GM12878 (cell line): ENCODE measurements at regions not wholly inside any gene's neighbourhood (a gene's known extent, or its start where the extent isn't known, plus 50 kb on each side); places are given as distances from the start of the nearest gene placed in this dataset.

ENCODE experiments used
- EED ChIP-seq: sonication (generic); IDR thresholded peaks from 2 replicates; pipeline ENCODE4 v1.6.1; 2016; ENCODE audit warnings: antibody characterized with exemption, low read depth
- NFIC ChIP-seq: IDR thresholded peaks from 2 replicates; pipeline ENCODE4 v1.6.1; 2012; ENCODE audit warnings: low read depth, mild to moderate bottlenecking, inconsistent platforms, low read length, moderate library complexity
- NFYB ChIP-seq: IDR thresholded peaks from 2 replicates; pipeline ENCODE4 v1.6.1; 2011; ENCODE audit warnings: low read depth, mild to moderate bottlenecking, low read length, improper control_type of control experiment, moderate library complexity; ENCODE audit not compliant: insufficient read depth
- POU2F2 ChIP-seq: IDR thresholded peaks from 3 replicates; pipeline ENCODE4 v1.6.1; 2011; ENCODE audit warnings: low read depth, mild to moderate bottlenecking, low read length, borderline replicate concordance
- SUPT20H ChIP-seq: IDR thresholded peaks from 2 replicates; pipeline ENCODE4 v1.6.1; 2011; ENCODE audit warnings: low read depth, mild to moderate bottlenecking, low read length, moderate library complexity, borderline replicate concordance; ENCODE audit not compliant: control insufficient read depth
- TF ChIP-seq, protein P1 (sequence below): IDR thresholded peaks from 2 replicates; pipeline ENCODE4 v1.6.1; 2012; ENCODE audit warnings: low read length, inconsistent platforms
- TF ChIP-seq, protein P2 (sequence below): fragments of 450-650 bp; IDR thresholded peaks from 2 replicates; pipeline ENCODE4 v1.6.1; 2018; ENCODE audit warnings: borderline replicate concordance, mild to moderate bottlenecking; ENCODE audit not compliant: partially characterized antibody
- TF ChIP-seq, protein P3 (sequence below): fragments of 450-650 bp; IDR thresholded peaks from 2 replicates; pipeline ENCODE4 v1.6.1; 2017; ENCODE audit warnings: low read depth, mild to moderate bottlenecking, moderate library complexity

DNA sequence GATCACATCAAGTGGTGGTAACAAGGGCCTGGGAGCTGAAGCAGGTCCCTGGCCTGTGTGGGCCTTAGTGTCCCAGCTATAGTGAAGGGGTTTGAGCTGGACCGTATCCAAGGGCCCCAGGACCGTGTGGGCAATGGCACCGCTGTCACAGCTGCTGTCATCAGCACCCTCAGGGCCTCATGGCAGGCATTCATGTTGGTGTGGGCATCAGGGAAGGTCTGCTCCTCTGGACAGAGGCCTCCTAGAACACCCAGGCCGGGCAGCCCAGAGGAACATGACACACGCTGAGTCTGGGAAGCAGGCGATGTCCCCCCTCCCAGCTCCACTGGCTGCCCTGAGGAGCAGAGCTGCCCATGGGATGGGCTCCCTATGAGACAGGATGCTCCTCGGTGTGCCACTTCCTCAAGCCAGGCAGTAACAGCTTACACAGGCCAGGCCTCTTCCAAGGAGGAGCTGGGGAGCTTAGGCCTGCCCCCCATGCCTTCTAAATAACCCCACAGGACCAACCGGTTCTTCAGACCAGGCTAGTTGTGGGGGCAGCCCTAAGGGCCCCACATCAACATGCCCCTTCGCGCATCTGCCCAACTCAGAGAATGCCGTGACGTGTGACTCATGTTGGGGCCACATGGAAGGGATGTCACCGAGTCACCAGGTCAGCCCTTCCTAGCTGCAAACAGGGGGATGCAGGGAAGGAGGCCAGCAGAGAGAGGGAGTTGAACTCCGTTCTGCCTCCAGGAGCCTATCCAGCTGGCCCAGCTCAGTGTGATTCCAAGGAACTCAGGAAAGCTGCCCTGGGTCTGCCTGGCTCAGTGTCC, 80.4 kb downstream of the PITPNM2 start (continued):
- TF ChIP-seq, protein P1, sequence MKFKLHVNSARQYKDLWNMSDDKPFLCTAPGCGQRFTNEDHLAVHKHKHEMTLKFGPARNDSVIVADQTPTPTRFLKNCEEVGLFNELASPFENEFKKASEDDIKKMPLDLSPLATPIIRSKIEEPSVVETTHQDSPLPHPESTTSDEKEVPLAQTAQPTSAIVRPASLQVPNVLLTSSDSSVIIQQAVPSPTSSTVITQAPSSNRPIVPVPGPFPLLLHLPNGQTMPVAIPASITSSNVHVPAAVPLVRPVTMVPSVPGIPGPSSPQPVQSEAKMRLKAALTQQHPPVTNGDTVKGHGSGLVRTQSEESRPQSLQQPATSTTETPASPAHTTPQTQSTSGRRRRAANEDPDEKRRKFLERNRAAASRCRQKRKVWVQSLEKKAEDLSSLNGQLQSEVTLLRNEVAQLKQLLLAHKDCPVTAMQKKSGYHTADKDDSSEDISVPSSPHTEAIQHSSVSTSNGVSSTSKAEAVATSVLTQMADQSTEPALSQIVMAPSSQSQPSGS, result no peak
- TF ChIP-seq SUPT20H, result no peak
- TF ChIP-seq NFYB, result no peak
- TF ChIP-seq, protein P2, sequence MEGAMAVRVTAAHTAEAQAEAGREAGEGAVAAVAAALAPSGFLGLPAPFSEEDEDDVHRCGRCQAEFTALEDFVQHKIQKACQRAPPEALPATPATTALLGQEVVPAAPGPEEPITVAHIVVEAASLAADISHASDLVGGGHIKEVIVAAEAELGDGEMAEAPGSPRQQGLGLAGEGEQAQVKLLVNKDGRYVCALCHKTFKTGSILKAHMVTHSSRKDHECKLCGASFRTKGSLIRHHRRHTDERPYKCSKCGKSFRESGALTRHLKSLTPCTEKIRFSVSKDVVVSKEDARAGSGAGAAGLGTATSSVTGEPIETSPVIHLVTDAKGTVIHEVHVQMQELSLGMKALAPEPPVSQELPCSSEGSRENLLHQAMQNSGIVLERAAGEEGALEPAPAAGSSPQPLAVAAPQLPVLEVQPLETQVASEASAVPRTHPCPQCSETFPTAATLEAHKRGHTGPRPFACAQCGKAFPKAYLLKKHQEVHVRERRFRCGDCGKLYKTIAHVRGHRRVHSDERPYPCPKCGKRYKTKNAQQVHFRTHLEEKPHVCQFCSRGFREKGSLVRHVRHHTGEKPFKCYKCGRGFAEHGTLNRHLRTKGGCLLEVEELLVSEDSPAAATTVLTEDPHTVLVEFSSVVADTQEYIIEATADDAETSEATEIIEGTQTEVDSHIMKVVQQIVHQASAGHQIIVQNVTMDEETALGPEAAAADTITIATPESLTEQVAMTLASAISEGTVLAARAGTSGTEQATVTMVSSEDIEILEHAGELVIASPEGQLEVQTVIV, result no peak
- TF ChIP-seq EED, result no peak
- no peak for TF ChIP-seq POU2F2
- TF ChIP-seq, protein P3, sequence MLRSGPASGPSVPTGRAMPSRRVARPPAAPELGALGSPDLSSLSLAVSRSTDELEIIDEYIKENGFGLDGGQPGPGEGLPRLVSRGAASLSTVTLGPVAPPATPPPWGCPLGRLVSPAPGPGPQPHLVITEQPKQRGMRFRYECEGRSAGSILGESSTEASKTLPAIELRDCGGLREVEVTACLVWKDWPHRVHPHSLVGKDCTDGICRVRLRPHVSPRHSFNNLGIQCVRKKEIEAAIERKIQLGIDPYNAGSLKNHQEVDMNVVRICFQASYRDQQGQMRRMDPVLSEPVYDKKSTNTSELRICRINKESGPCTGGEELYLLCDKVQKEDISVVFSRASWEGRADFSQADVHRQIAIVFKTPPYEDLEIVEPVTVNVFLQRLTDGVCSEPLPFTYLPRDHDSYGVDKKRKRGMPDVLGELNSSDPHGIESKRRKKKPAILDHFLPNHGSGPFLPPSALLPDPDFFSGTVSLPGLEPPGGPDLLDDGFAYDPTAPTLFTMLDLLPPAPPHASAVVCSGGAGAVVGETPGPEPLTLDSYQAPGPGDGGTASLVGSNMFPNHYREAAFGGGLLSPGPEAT, result no peak
- no peak for TF ChIP-seq NFIC
